SK-N-MC (cell line): ENCODE measurements at regions not wholly inside any gene's neighbourhood (a gene's known extent, or its start where the extent isn't known, plus 50 kb on each side); places are given as distances from the start of the nearest gene placed in this dataset.

ENCODE experiments used
- DNase-seq: peaks from one replicate; pipeline ENCODE4 v3.0.0-alpha.2; 2011; ENCODE audit warnings: low read depth, low spot score
- H3K27ac ChIP-seq: fragments of 200-600 bp; sonication (generic); 2 replicates; pipeline ENCODE4 v1.5.1; 2016; ENCODE audit warnings: mixed run types
- H3K36me3 ChIP-seq: fragments of 200-600 bp; sonication (generic); 2 replicates; pipeline ENCODE4 v1.6.1; 2017; ENCODE audit warnings: antibody characterized with exemption, low read length, mixed read lengths; ENCODE audit not compliant: insufficient read depth
- H3K4me3 ChIP-seq: fragments of 200-600 bp; sonication (generic); 2 replicates; pipeline ENCODE4 v1.5.1; 2016
- H3K9ac ChIP-seq: fragments of 200-600 bp; sonication (generic); 2 replicates; pipeline ENCODE4 v1.8.0; 2017; ENCODE audit warnings: mixed run types, mixed read lengths; ENCODE audit not compliant: insufficient read length
- H3K9me3 ChIP-seq: fragments of 200-600 bp; sonication (generic); 2 replicates; pipeline ENCODE4 v1.6.1; 2017; ENCODE audit warnings: low read depth, mild to moderate bottlenecking, antibody characterized with exemption, low read length, moderate library complexity, mixed read lengths
- EZH2 ChIP-seq: fragments of 200-600 bp; sonication (generic); IDR thresholded peaks from one replicate; pipeline ENCODE4 v1.6.1; 2017; ENCODE audit warnings: antibody characterized with exemption
- FOXP2 ChIP-seq: optimal IDR thresholded peaks from 2 replicates; pipeline ENCODE3; 2011; ENCODE audit warnings: mild to moderate bottlenecking, moderate library complexity; ENCODE audit not compliant: insufficient read depth; ENCODE audit errors: extremely low read length, control extremely low read depth
- POLR2AphosphoS5 ChIP-seq: IDR thresholded peaks from 2 replicates; pipeline ENCODE4 v1.6.1; 2012; ENCODE audit warnings: mild to moderate bottlenecking, low read depth, low read length, borderline replicate concordance

DNA sequence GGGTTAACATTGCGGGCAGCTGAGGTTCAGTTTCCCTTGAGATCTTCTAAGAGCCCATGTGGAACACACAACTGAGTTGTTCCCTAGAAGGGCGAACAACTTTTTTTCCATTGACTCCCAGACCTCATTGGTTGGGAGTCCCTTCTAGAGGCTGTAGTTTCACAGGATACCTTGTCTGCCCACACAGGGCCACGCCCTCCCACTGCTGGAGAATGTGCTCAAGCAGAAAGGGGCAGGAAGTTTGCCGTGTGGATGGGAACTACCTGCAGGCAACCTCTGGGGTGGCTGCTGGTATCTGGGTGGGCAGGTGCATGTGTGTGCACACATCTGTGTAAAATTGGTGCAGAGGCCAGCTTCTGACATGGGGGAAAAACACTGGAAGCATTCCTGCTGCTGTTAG, 178.8 kb upstream of the PSMD7 start:
- Histone ChIP-seq H3K36me3 (no peaks in the 10 kb centered on the region), H3K9me3 (no peaks in the 10 kb centered on the region), H3K9ac (no peak overlapping the region), H3K4me3 (no peak overlapping the region), H3K27ac (no peak overlapping the region)
- DNase-seq = no peak
- TF ChIP-seq POLR2AphosphoS5 = no peak
- TF ChIP-seq EZH2 = no peak
- TF ChIP-seq FOXP2 = no peak

DNA sequence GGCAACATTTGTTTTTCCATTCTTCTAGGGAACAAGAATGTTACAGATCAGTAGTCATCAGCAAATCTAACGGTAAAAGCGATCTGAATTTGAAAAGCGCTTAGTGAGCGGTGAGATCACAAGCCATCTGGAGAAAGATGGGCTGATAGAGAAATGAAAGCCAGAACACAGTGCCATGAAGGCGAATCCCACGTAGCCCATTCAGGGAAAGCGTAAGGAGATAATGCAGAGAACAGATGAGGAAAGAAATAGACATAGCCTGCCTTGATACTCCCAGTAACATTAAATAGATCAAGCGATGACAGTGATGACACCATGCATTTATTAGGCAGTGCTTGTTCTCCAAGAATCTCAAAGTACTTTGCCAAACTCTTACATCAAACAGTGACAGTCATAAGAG, 183.1 kb upstream of the PSMD7 start:
- H3K36me3 ChIP-seq = no peaks in the 10 kb centered on the region
- no peaks in the 10 kb centered on the region for H3K9me3 ChIP-seq
- no peak overlapping the region for H3K4me3 ChIP-seq
- DNase-seq = no peak
- no peak overlapping the region for H3K27ac ChIP-seq
- no peak overlapping the region for H3K9ac ChIP-seq
- no peak for TF ChIP-seq FOXP2

DNA sequence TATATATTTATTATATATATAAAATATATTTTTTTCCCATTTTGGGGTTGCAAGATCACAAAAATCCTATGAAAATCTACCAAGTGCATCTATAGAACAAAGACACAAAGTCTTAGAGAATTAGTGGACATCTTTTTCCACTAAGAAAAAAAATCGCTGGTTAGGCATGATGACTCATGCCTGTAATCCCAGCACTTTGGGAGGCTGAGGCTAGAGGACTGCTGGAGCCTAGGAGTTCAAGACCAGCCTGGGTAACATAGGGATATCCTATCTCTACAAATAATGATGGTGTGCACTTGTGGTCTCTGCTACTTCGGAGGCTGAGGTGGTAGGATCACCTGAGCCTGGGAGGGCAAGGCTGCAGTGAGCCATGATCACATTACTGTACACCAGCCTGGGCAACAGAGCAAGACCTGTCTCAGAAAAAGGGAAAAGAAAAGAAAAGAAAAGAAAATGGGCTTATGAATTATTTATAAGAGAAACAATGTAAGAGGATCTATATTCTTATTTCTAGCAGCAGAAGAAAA, 185.1 kb upstream of the PSMD7 start:
- Histone ChIP-seq H3K27ac (no peak overlapping the region), H3K4me3 (no peak overlapping the region), H3K9ac (no peak overlapping the region), H3K9me3 (no peaks in the 10 kb centered on the region), H3K36me3 (no peaks in the 10 kb centered on the region)
- DNase-seq = no peak
- TF ChIP-seq FOXP2 (no peak), EZH2 (no peak), POLR2AphosphoS5 (no peak)

GRCh38 chr16:74107795-74108610, 188.6 kb upstream of the PSMD7 start:
- Histone ChIP-seq H3K9ac (no peak overlapping the region), H3K27ac (no peak overlapping the region), H3K9me3 (no peaks in the 10 kb centered on the region), H3K36me3 (no peaks in the 10 kb centered on the region), H3K4me3 (peak overlapping the region; percentile 45; the same call in 1 of the 2 replicates)
- no peak for TF ChIP-seq POLR2AphosphoS5
- TF ChIP-seq EZH2 = no peak
- no peak for TF ChIP-seq FOXP2
- DNase-seq = no peak

DNA sequence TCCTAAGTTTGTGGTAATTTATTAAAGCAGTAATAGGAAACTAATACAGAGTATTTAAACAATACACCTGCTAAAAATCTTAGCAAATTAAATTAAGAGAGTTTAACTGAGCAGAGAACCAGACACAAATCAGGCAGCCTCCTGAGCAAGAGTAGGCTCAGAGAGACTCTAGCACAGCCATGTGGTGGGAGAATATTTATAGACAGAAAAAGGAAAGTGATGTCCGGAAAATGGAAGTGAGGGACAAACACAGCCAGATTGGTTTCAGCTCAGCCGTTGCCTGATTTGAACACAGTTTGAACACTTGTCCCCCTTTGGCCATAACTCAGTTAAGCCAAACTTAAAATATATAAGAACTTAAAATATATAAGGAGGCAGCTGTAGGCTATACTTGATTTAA, 192.6 kb upstream of the PSMD7 start:
- DNase-seq = no peak
- Histone ChIP-seq H3K9ac (no peak overlapping the region), H3K4me3 (no peak overlapping the region), H3K36me3 (no peaks in the 10 kb centered on the region), H3K27ac (no peak overlapping the region), H3K9me3 (no peaks in the 10 kb centered on the region)
- TF ChIP-seq FOXP2 (no peak), EZH2 (no peak), POLR2AphosphoS5 (no peak)

DNA sequence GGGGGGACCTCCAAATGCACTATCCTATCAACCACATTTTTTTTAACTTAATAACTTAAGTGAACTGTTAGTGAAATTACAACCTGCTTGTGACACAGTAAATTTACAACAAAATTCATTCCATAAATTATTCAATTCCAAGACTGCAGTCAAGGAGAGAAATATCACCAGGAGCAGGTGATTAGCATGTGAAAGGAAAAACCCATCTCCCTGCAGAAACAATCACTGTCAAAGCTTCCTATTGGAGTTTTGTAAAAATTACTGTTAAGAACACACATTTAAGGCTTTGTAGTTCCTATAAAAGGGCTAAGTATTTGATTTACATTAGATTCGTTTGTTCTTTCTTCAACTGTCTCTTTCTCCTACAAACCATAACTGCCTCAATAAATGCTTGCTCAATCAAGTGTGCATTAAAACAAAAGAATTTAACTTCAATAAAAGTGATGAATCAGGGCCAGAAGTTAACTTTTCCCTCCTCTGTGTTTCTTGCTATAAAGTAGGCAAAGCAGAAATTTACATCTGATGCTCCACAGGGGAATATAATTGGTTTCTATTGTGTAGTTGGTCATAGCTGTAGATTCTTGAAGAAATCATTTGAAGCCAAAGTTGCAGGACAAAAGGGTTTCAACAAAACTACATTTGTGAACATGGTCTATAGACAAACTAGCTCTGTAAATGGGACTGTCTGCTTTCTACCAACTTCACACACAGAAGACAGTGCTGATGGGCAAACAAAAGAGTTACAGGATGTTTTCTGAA, 195.1 kb upstream of the PSMD7 start:
- 0 out of 2 replicates have a peak overlapping the region, but pooled peaks have one; percentile 22 for H3K4me3 ChIP-seq
- no peak overlapping the region for H3K27ac ChIP-seq
- no peaks in the 10 kb centered on the region for H3K9me3 ChIP-seq
- no peak for DNase-seq
- H3K9ac ChIP-seq = no peak overlapping the region
- H3K36me3 ChIP-seq = no peaks in the 10 kb centered on the region
- TF ChIP-seq POLR2AphosphoS5 (no peak), EZH2 (no peak), FOXP2 (no peak)

GRCh38 chr16:74100395-74101326, 196.0 kb upstream of the PSMD7 start:
- Histone ChIP-seq H3K36me3 (no peaks in the 10 kb centered on the region), H3K27ac (no peak overlapping the region), H3K9ac (no peak overlapping the region), H3K4me3 (no peak overlapping the region), H3K9me3 (no peaks in the 10 kb centered on the region)
- TF ChIP-seq FOXP2 (no peak), POLR2AphosphoS5 (no peak), EZH2 (no peak)
- no peak for DNase-seq
